PC-3 (cell line): ENCODE measurements at regions not wholly inside any gene's neighbourhood (a gene's known extent, or its start where the extent isn't known, plus 50 kb on each side); places are given as distances from the start of the nearest gene placed in this dataset.

Experiments used
- EZH2 ChIP-seq: fragments of 300-600 bp; sonication (generic); IDR thresholded peaks from one replicate; pipeline ENCODE4 v1.6.1; 2017; ENCODE audit warnings: antibody characterized with exemption, mild to moderate bottlenecking, low read length; ENCODE audit not compliant: unreplicated experiment
- TF ChIP-seq, protein P1 (sequence below): fragments of 300-600 bp; sonication (generic); conservative IDR thresholded peaks from 2 replicates; pipeline ENCODE4 v1.5.1; 2017; ENCODE audit warnings: antibody characterized with exemption, low read depth, mild to moderate bottlenecking, low read length

DNA sequence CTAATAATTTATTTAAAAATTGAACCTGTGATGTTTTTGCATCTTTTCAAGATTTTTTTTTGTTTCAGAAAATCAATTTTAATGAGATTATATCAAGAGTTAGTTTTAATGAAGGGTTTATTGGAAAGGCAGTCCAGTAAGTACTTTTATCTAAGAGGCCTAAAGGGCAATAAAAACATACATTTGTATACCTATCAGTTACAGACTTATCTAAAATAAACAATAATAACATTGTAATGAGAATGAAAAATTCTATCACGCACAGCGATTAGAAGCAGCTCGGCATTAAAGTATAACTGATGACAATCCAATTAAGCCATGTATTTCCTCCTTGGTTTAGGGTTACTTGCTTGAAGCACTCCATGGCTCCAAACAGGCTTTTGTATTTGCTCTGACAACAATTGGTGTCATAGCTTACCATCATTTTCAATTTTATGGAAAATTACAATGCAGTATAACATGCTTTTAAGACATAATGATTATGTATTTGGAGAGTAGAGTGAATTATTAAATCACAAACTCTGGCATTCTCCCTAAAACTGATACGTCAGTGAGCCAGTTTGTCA is 629.4 kb downstream of the TSN start:
- no peak for TF ChIP-seq EZH2
- TF ChIP-seq, protein P1, sequence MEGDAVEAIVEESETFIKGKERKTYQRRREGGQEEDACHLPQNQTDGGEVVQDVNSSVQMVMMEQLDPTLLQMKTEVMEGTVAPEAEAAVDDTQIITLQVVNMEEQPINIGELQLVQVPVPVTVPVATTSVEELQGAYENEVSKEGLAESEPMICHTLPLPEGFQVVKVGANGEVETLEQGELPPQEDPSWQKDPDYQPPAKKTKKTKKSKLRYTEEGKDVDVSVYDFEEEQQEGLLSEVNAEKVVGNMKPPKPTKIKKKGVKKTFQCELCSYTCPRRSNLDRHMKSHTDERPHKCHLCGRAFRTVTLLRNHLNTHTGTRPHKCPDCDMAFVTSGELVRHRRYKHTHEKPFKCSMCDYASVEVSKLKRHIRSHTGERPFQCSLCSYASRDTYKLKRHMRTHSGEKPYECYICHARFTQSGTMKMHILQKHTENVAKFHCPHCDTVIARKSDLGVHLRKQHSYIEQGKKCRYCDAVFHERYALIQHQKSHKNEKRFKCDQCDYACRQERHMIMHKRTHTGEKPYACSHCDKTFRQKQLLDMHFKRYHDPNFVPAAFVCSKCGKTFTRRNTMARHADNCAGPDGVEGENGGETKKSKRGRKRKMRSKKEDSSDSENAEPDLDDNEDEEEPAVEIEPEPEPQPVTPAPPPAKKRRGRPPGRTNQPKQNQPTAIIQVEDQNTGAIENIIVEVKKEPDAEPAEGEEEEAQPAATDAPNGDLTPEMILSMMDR, result no peak
